Heart left ventricle (tissue), 16 donors: ENCODE measurements at regions not wholly inside any gene's neighbourhood (a gene's known extent, or its start where the extent isn't known, plus 50 kb on each side); places are given as distances from the start of the nearest gene placed in this dataset.

Experiments used
- ATAC-seq, 4 donors: fragments of 200-7000 bp; cut with Tn5 transposase; one replicate each; pipeline ENCODE4 v1.9.1; 2020 to 2022; ENCODE audit warnings: moderate library complexity in 4 of 4, mild to moderate bottlenecking in 3 of 4, moderate number of reproducible peaks in 1 of 4
- DNase-seq, 5 donors: peaks; one replicate each; pipeline ENCODE4 v3.0.0-alpha.2; 2020
- H3K27ac ChIP-seq, 12 donors: fragments of 200-600 bp; sonication (generic) in 4 of 12; one replicate each; pipeline versions ENCODE4 v1.5.0 to v1.8.0; 2016 to 2022; ENCODE audit warnings: mild to moderate bottlenecking in 2 of 12
- H3K27me3 ChIP-seq, 9 donors: fragments of 200-600 bp; sonication (generic) in 2 of 9; one replicate each; pipeline versions ENCODE4 v1.5.1 to v1.8.0; 2016 to 2022; ENCODE audit warnings: mild to moderate bottlenecking in 3 of 9
- H3K36me3 ChIP-seq, 9 donors: fragments of 200-600 bp; sonication (generic) in 2 of 9; one replicate each; pipeline versions ENCODE4 v1.5.0 to v1.8.0; 2018 to 2022; ENCODE audit warnings: mild to moderate bottlenecking in 2 of 9
- H3K4me1 ChIP-seq, 12 donors: fragments of 200-600 bp; sonication (generic) in 4 of 12; one replicate each; pipeline versions ENCODE4 v1.5.0 to v1.8.0; 2016 to 2022; ENCODE audit warnings: mild to moderate bottlenecking in 3 of 12
- H3K4me3 ChIP-seq, 12 donors: fragments of 200-600 bp; sonication (generic) in 4 of 12; one replicate each; pipeline versions ENCODE4 v1.5.0 to v1.8.0; 2017 to 2022; ENCODE audit warnings: mild to moderate bottlenecking in 9 of 12, moderate library complexity in 4 of 12
- H3K9me3 ChIP-seq, 12 donors: fragments of 200-600 bp; sonication (generic) in 4 of 12; one replicate each; pipeline versions ENCODE4 v1.5.0 to v1.8.0; 2016 to 2022; ENCODE audit warnings: mild to moderate bottlenecking in 1 of 12
- POLR2A ChIP-seq, 2 donors: fragments of 450-650 bp; IDR thresholded peaks; one replicate each; pipeline ENCODE4 v1.6.1; 2017; ENCODE audit warnings: antibody characterized with exemption in 2 of 2, mild to moderate bottlenecking in 2 of 2, moderate library complexity in 2 of 2
- WGBS, 4 donors: extraction: QIAGEN DNeasy Blood & Tissue Kit in 2 of 4; methylation state at CpG; one replicate each; pipeline versions ENCODE4 v1.1.5 to v1.1.7; 2013 to 2018; 5-methylcytosine and 5-hydroxymethylcytosine counted together
- intact Hi-C, 10 donors: fragments of 100-400 bp; cut with DNase I; formaldehyde crosslinking; loops; one replicate each; pipeline versions ENCODE4 v1.11.1 to v1.14.2; 2022
- TF ChIP-seq, protein P1 (sequence below), 12 donors: fragments of 200-600 bp; sonication (generic) in 4 of 12; IDR thresholded peaks; one replicate each; pipeline versions ENCODE4 v1.5.0 to v1.8.0; 2018 to 2022; ENCODE audit warnings: antibody characterized with exemption in 12 of 12, mild to moderate bottlenecking in 5 of 12
- donor health status: ischemic (EF 13 %, LVEDD 7.1; RV severe dilation, severe dysfunction).
- donor health status: healthy with polysubstance abuse.
- donor health status: DM: no; HTN: yes; CAD: no.
- donor health status: DM: no; HTN: no; CAD: no.
- donor health status: ischemic (EF 25% LVEDD 6.9; RV normal size, moderate dysfunction).
- donor health status: ischemic (EF 25% LVEDD 5.7; RV mildly dilated, moderate dysfunction).
- donor health status: healthy.
- donor health status: DM: yes; HTN: yes; CAD: no.
- donor health status: ischemic (EF 35%, LVEDD 5.7; RV mildly dilated, moderate dysfunction).
- donor health status: nonischemic (EF 11% LVEDD 7.7; RV severe dilation, severe dysfunction).
- donor health status: DM: yes; HTN: yes; CAD: no.
- donor health status: PGD.
- donor health status: ischemic (EF 29% LVEDD 5.4; RV normal size, mild dysfunction).
- donor health status: nonischemic (EF 23%, LVEDD 6.1; RV moderate dilation, normal function).

DNA sequence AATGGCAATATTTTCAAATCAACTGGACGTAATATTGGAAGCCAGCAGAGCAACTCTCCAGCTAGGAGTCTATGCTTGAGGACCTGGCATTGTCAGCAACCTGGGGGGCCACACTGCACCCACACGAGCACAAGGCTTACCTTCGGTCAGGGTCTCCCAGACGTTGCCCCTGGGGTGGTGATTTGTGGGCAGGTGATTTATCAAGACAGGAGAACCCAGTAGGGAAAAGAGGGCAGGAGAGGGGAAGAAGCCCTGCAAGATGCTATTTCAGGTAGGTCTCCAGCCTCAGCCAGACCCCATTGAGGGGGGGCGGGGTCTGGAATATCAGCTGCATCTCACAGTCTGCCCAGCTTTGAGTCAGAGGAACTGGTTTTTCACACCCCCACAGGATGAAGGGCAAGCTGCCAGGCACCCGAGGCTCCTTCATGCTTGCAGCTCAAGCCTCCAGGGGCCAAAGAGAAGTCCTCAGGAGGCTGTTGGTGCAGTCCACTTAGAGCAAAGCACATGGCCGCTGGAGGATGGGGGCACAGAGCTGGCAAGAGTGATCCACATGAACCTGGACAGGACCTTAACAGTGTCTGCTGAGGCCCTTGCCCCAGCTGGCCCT is 80.9 kb upstream of the UQCRFS1 start:
- intact Hi-C loops, result loop anchor here in 1 of 10 donors (10.0 kb wide), 1 partner anchor 231 kb away; the partner anchor contains the start of gene VSTM2B
- ATAC-seq, result no peak

GRCh38 chr19:29294343-29294811 is 81.4 kb upstream of the UQCRFS1 start:
- 39 to 60% (median 51%) methylated on average over 2 to 3 of the region's 3 CpGs for WGBS, 4 donors
- intact Hi-C loops, result loop anchor here in 1 of 10 donors (10.0 kb wide), 1 partner anchor 230 kb away; the partner anchor contains the start of gene VSTM2B
- Histone ChIP-seq H3K9me3 (no peaks in the 10 kb centered on the region), H3K27ac (no peak overlapping the region), H3K4me1 (no peaks in the 10 kb centered on the region), H3K27me3 (peaks cover 0 to 18% (median 0%) of the 10 kb centered on the region in 9 donors), H3K4me3 (no peak overlapping the region), H3K36me3 (no peaks in the 10 kb centered on the region)
- ATAC-seq, result no peak
- DNase-seq, result no peak
- TF ChIP-seq POLR2A (IDR thresholded peaks at IDR 0.05), result no peak

More for the DNA sequence above, 80.9 kb upstream of the UQCRFS1 start:
- Histone ChIP-seq H3K9me3 (no peaks in the 10 kb centered on the region), H3K27me3 (peaks cover 0 to 18% (median 0%) of the 10 kb centered on the region in 9 donors), H3K4me1 (no peaks in the 10 kb centered on the region), H3K4me3 (no peak overlapping the region), H3K36me3 (no peaks in the 10 kb centered on the region), H3K27ac (no peak overlapping the region)
- no peak for DNase-seq
- WGBS, 4 donors, result 58 to 74% (median 66%) methylated on average over 4 to 7 of the region's 7 CpGs
- no peak for TF ChIP-seq POLR2A (IDR thresholded peaks at IDR 0.05)
- TF ChIP-seq, protein P1, sequence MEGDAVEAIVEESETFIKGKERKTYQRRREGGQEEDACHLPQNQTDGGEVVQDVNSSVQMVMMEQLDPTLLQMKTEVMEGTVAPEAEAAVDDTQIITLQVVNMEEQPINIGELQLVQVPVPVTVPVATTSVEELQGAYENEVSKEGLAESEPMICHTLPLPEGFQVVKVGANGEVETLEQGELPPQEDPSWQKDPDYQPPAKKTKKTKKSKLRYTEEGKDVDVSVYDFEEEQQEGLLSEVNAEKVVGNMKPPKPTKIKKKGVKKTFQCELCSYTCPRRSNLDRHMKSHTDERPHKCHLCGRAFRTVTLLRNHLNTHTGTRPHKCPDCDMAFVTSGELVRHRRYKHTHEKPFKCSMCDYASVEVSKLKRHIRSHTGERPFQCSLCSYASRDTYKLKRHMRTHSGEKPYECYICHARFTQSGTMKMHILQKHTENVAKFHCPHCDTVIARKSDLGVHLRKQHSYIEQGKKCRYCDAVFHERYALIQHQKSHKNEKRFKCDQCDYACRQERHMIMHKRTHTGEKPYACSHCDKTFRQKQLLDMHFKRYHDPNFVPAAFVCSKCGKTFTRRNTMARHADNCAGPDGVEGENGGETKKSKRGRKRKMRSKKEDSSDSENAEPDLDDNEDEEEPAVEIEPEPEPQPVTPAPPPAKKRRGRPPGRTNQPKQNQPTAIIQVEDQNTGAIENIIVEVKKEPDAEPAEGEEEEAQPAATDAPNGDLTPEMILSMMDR (IDR thresholded peaks at IDR 0.05), result no peak

- DNase-seq, result no peak
- TF ChIP-seq, protein P1 (IDR thresholded peaks at IDR 0.05), result no peak
- no peak for TF ChIP-seq POLR2A (IDR thresholded peaks at IDR 0.05)
- no peak overlapping the region for H3K27ac ChIP-seq
- H3K36me3 ChIP-seq, result no peaks in the 10 kb centered on the region
- no peak overlapping the region for H3K4me3 ChIP-seq
- no peak for ATAC-seq
- no peaks in the 10 kb centered on the region for H3K9me3 ChIP-seq
- no peaks in the 10 kb centered on the region for H3K4me1 ChIP-seq
- intact Hi-C loops, result loop anchor here in 1 of 10 donors (10.0 kb wide), 1 partner anchor 230 kb away; the partner anchor contains the start of gene VSTM2B
- H3K27me3 ChIP-seq, result peaks cover 0 to 13% (median 0%) of the 10 kb centered on the region in 9 donors
- WGBS, 4 donors, result 49 to 72% (median 65%) methylated on average over 2 of the region's 2 CpGs
Measured at GRCh38 chr19:29295285-29295684, 82.3 kb upstream of the UQCRFS1 start.

DNA sequence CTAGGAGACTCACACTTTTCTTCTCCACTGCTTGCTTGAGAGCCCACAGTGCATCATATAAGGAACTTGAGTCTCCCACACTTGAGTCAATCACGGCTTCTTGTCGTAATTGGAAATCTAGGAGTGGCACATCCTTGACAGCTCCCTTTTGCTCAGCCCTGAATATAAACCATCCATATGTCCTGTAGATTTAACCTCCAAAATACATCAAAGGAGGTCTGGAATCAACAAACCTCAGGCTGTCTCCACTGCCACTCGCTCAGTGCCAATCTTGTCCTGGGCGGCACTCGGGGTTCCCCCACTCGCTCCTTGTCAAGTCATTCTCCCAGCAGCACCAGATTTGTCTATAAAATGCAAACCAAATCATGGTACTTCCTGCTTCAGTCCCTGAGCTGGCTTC is 84.4 kb upstream of the UQCRFS1 start:
- WGBS, 4 donors, result 73 to 87% (median 79%) methylated on average over 6 of the region's 6 CpGs
- peaks cover 0 to 13% (median 0%) of the 10 kb centered on the region in 9 donors for H3K27me3 ChIP-seq
- no peak overlapping the region for H3K4me3 ChIP-seq
- H3K4me1 ChIP-seq, result no peaks in the 10 kb centered on the region
- ATAC-seq (no peak), DNase-seq (no peak)
- TF ChIP-seq, protein P1 (IDR thresholded peaks at IDR 0.05), result no peak
- no peak for TF ChIP-seq POLR2A (IDR thresholded peaks at IDR 0.05)
- intact Hi-C loops, result loop anchor here in 1 of 10 donors (10.0 kb wide), 1 partner anchor 227 kb away; the partner anchor contains the start of gene VSTM2B
- H3K36me3 ChIP-seq, result no peaks in the 10 kb centered on the region
- no peak overlapping the region for H3K27ac ChIP-seq
- H3K9me3 ChIP-seq, result no peaks in the 10 kb centered on the region
